GM23248 (cell line): ENCODE measurements at regions not wholly inside any gene's neighbourhood (a gene's known extent, or its start where the extent isn't known, plus 50 kb on each side); places are given as distances from the start of the nearest gene placed in this dataset.

Experiments
- EZH2 ChIP-seq: fragments of 200-600 bp; sonication (generic); IDR thresholded peaks from 2 replicates; pipeline ENCODE4 v1.6.1; 2018; ENCODE audit warnings: antibody characterized with exemption, mild to moderate bottlenecking; ENCODE audit not compliant: insufficient read depth, poor library complexity, severe bottlenecking
- EZH2phosphoT487 ChIP-seq: fragments of 200-600 bp; sonication (generic); IDR thresholded peaks from 2 replicates; pipeline ENCODE4 v1.6.1; 2018; ENCODE audit warnings: antibody characterized with exemption, moderate library complexity, mild to moderate bottlenecking, low read depth; ENCODE audit not compliant: insufficient read depth

GRCh38 chr2:893311-893710 lies 57.3 kb upstream of the SNTG2 start:
- TF ChIP-seq EZH2 = no peak
- no peak for TF ChIP-seq EZH2phosphoT487
